ENCODE measurements at regions not wholly inside any gene's neighbourhood (a gene's known extent, or its start where the extent isn't known, plus 50 kb on each side); places are given as distances from the start of the nearest gene placed in this dataset.
A peak's percentile ranks its signal among the peaks of the same experiment; 100 is the strongest.
"Not testable (repeated sequence)": the region's sequence is repeated elsewhere in the genome, so short reads cannot be mapped to it uniquely, and the experiment has no call there.

DNA sequence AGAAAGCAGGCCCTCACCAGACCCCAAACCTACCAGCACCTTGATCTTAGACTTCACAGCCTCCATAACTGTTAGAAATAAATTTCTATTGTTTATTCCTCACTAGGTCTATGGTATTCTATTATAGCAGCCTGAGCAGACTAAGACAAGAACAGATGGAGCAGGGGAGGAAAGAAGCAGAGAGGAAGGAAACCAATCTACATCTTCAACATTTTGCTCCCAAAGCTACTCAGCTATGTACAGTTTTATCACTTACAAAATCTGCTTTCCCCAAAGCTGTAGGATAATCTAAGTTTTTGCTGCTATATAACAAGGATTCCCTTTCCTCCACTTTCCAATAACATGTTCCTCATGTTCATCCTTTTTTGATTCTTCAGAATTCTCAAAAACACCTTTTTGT lies 274.4 kb upstream of the CHAC2 start:
- DNase-seq (ENCODE audit: low read depth) = no peak

DNA sequence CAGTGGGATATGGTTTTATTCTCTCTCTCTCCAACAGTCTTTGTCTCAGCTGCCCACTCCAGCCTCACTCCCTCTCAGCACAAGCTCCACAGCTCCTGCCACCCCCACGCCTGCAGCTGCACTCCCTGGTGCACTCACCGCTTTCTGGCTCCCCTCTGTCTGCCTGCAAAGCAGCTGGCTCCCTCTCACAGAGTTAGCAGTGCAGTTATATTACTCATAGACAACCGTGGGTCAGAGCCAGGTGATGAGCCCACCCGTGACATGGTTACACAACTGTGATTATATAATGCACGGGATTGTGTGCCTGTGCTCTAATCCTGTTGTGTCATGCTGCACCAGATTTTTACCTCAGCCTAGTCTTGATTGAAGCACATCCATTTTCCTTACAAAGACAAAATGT lies 276.9 kb upstream of the CHAC2 start:
- peak; percentile 17 for DNase-seq (ENCODE audit: low read depth)

DNA sequence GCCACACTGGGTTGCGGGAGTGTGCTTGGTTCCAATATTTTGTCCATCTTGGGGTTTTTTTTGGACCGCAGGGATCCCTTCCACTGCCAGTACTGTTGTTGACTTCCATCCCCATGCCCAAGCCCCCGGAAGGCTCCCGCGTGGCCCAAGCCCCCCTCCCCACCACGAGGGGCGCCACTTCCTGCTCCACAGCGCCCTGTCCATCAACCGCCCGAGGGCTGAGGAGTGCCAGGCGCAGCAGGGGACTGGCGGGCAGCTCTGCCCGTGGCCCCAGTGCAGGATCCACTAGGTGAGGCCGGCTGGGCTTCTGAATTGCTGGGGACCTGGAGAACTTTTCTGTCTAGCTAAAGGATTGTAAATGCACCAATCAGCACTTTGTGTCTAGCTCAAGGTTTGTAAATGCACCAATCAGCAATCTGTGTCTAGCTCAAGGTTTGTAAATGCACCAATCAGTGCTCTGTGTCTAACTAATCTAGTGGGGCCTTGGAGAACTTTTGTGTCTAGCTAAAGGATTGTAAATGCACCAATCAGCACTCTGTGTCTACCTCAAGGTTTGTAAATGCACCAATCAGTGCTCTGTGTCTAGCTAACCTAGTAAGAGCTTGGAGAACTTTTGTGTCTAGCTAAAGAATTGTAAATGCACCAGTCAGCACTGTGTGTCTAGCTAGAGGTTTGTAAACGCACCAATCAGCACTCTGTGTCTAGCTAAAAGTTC lies 281.3 kb upstream of the CHAC2 start:
- not testable (repeated sequence) for DNase-seq (ENCODE audit: low read depth)

DNA sequence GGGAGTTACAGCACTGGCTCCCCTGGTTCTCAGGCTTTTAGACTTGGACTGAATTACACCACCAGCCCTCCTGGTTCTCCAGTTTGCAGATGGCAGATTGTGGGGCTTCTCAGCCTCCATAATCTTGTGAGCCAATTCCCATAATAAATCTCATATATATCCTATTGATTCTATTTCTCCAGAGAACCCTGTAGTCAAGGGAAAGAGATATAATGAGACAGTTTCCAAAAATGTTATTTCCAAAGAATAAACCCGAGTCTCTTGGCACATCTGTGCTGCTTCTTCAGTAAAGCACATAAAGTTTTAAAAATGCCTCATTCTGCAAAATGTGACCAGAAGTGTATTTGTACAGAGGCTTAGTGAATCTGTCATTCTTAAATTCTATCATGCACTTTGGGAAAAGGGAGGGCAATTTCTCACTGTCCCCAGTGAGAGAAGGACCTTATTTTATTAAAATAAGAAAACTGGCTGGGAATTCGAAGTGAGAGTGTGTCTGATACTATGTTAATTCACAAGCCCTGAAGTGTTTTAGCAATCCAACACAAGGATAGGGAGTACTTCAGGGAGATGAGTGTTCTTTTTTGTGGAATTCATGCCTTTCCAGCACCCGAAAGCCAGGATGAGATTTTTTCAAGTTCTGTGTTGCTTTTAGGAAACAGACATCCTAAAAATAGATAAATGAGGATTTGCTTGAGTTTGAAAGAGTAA lies 282.4 kb upstream of the CHAC2 start:
- no peak for DNase-seq (ENCODE audit: low read depth)

DNA sequence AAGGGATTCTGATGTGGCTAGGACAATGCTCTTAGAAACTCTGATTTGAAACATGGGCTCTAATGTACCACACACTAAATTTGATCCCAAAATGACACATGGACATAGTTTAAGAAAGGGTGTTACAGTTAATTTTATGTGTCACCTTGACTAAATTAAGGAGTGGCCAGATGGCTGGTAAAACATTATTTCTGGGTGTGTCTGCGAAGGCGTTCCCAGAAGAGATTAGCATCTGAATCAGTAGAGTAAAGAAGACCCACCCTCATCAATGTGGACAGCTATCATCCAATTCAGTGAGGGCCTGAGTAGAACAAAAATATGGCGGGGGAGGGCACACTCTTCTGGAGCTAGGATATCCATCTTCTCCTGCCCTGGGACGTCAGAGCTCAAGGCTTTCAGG lies 283.1 kb upstream of the CHAC2 start:
- no peak for DNase-seq (ENCODE audit: low read depth)

DNA sequence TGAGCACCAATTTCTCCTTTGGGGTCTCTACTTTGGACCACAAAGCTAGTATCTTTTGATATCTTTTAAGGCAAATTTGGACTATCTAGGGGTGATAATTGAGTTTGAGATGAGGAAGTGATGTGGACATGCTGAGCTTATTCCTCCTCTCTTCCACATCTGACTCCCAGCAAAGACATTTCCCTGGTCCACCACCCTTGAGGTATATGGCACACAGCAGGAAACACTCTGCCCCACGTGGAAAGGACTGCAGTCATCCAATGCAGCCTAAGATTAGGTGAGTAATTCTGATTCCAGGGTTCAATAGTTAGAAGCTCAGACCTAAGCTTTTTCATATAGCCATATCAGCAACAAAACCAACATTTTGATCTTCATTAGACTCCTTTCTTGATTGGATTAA lies 290.1 kb upstream of the CHAC2 start:
- DNase-seq (ENCODE audit: low read depth) = no peak

DNA sequence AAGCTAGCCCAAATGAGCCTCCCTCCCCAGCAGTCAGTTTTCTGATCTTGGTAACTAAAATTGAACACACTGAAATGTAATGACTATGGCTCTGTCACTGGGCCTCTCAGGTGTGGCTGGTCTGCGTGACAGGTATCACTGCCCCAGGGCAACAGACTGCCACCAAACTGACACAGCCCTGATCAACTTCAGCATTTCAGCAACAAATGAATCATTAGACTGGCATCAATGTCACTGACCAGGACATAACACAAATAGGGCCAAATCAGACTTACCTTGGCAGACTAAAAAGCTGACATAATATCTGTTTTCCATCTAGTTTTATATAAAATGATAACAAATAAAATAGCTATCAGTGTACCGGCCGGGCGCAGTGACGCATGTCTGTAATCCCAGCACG lies 290.8 kb upstream of the CHAC2 start:
- DNase-seq (ENCODE audit: low read depth) = peak; percentile 16

DNA sequence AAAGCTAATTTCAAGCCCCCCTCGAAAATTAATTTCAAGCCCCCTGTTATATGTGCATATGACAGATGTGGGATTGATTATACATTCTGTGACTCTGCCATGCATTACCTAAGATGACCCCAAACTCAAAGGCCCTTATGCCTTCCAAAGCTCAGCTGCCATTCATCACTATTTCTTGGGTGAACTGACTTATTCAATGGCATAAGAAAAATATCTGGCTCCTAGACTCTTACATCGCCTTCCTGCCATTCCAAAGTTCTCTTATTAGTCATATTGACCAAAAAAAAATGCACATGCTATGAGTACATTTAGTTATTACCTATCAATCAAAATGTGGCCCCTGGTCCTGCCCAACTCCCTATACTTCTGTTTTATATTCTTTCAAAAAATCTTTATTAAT lies 291.8 kb upstream of the CHAC2 start:
- peak; percentile 14 for DNase-seq (ENCODE audit: low read depth)

DNA sequence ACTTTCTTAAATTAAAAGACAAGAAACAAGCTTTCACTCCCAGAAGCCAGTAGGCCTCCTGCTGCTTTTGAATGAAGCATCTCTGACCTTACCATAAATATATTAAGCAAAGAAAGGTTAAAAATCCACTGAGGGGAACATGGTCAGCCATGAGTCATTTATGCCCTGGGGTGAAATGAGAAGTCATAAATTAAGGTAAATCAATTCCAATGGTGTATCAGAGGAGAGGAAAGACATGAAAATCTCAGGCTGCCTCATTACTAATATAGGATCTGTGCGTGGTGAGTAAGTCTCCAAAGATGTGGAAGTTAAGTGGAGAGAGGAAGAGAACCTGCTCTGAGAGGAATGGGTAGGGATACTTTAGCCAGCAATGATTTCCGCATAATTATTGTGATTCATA lies 292.3 kb upstream of the CHAC2 start:
- peak; percentile 93 for DNase-seq (ENCODE audit: low read depth)

DNA sequence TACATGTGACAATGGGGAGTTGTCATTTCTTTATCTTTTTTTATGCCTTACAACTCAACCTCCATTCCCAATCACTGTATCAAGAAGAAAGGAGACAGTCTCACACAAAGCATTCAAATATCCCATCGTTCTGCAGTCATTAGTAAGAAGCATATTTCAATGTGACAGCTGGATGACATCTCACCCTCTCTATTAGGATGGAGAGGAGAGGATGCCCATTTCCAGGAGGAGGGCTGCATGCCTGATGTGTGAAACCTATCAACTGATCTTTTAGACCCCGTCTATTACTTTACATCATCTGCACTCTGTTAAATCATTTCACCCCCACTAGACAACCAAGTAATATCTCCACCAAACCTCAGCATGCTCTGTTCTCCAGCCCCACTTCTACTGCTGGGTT lies 292.7 kb upstream of the CHAC2 start:
- DNase-seq (ENCODE audit: low read depth) = no peak

DNA sequence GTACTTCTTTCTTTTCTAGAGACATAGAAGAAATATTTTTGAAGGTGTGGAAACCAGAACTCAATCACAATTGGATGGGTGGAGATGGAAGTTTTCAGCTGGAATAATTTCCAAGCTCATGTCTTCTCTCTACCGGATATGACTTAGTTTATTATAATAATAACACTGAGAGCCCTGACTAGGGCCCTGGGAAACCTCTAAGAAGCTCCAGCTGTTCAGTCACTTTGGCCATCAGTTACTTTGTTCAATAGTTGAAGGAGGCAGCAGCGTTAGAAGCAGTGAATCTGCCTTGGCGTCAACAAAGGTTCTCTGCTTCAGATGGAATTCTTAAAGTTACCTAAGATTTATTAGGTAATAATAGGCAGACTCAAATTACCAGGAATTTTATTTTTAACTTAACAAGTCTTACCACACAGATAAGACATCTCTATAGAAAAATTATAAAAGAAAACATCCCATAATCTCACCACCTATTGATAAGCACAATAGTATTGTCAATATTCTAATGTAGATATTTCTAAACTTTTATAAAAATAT lies 293.8 kb upstream of the CHAC2 start:
- no peak for DNase-seq (ENCODE audit: low read depth)

DNA sequence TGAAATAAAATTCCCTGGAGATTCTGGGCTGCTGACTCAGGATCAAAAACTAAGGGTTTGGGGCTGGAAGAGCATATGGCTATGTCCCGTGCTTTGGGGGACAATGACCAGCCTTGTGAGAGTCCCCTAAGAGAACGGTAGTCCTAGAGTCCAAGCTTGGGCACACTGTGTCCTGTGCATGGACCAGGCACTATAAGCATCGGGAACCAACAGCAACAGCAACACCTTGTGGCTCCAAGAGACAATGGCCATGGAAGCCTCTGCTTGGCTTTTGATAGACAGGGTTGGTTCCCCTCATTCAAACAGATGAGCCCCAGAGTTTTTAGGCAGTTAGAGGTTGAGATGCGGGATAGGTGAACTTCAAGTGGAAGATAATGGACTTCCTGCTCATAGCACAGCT lies 294.4 kb upstream of the CHAC2 start:
- DNase-seq (ENCODE audit: low read depth) = no peak

DNA sequence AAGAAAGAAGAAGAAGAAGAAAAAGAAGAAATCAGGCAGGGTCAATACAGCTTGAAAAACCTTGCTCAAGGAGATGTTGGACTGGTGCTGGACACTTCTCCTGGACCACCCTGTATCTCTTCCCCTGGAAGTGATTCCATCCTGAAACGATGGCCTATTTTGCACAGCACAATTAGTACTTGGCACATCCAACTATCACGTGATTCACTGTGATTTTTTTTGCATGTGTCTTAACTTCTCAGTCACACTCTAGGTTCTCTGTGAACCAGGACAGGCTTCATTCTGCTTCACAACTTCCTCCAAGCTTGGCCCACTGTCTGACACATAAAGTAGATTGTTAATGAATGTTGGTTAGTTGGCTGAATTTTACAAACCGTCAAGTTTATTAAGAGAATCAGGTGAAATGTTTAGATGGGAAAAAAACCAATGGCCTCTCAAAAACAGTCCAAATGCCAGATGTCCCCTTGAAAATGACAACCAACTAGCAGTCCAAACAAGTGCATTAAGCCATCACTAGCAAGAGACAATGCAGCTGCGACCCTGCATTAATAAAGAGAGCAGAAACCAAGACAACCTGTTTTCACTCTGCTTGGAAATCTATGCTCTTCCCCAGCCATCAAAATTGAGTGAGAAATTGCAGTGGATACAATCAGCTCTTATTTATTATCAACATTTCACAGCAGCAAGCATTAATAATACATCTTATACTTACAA lies 300.0 kb upstream of the CHAC2 start:
- DNase-seq (ENCODE audit: low read depth) = no peak

DNA sequence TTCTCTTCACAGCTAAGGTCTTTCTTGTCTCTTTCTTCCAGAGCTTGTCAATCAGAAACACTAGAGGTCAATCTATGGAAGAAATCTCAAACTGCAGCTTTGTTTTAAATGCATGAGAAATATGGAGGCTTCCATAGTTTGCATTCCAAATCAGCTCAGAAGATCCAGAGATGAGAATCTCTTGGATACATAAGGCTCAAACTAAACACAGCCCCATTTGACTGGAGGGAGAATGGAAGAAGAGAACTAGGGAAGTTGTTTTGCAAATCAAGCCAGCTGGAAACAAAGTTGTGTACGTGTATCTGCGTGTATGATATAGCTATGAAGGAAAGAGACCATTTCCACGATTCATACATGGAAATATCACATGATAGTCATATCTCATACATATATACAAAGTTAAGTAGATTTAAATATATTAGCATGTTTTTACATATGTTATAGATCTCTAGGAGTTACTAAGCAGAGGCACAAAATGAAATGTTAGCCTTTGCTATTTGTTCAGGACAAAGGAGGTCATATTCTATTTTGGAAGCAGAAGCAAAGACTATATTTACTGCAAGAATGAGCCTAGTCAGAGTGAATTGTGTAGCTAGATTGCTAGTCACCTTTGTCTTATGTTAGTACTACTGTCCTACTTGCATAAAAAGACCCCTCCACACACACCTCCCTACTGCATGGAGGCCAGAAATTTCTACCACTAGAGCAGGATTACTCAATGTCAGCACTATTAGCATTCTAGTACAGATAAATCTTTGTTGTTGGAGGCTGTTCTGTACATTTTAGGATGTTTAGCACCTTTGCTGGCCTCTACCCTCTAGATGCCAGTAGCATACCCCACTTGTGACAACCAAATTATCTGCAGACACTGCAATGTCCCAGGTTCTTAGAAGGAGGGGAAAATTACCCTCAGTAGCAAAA lies 303.5 kb upstream of the CHAC2 start:
- no peak for DNase-seq (ENCODE audit: low read depth)

DNA sequence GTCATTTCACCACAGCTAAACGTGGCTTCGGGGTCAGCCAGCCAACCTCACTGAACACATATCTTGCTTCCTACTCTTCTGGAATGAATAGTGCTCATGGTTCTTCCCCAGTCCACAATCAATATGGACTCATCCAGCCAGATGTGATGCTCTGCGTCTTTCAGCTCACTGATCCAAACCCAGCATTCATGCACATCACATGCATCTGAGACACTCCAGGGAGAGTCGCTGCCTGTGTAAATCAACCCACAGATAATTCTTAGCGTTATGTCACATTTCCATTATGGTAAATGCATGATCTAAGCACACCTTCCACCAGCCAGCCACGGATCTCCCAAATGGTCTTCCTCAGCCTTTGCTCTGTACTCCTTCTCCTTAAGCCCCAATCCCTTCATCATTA lies 306.7 kb upstream of the CHAC2 start:
- DNase-seq (ENCODE audit: low read depth) = no peak

DNA sequence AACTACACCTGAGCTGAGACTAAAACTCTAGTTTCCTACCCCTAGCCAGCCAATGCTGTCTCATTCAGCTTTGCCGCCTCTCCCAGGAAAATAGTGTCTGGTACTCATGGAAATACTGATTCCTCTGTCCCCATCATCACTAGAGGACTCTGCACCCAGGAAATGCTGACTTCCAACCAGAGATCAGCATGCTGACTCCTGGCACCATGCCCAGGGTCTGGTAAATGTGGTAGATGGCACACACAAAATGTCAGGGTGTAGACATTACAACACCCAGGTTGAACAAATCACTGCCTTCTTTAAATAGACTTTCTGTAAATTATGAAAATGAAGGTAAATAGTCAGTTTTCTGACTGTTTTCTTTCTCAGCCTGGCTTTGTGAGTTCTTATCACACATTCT lies 307.3 kb upstream of the CHAC2 start:
- peak; percentile 60 for DNase-seq (ENCODE audit: low read depth)

DNA sequence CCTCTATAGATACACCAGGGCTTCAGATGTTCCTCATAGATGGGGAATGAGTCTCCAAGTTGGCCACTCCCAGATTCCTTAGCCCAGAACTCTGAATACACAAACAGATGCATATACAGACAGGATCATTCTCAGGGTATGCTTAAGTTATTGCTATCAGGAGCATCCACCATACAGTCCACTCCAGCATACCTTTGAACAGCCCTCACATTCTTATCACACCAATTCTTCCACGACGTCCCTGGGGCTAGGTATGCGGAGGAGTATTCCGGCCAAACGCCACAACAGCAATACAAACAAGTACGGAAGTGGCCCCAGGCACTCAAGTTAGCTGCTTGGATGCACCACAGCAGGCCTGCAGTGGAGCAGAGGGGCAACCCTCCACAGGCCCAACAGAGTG lies 312.5 kb upstream of the CHAC2 start:
- DNase-seq (ENCODE audit: low read depth) = peak; percentile 45

DNA sequence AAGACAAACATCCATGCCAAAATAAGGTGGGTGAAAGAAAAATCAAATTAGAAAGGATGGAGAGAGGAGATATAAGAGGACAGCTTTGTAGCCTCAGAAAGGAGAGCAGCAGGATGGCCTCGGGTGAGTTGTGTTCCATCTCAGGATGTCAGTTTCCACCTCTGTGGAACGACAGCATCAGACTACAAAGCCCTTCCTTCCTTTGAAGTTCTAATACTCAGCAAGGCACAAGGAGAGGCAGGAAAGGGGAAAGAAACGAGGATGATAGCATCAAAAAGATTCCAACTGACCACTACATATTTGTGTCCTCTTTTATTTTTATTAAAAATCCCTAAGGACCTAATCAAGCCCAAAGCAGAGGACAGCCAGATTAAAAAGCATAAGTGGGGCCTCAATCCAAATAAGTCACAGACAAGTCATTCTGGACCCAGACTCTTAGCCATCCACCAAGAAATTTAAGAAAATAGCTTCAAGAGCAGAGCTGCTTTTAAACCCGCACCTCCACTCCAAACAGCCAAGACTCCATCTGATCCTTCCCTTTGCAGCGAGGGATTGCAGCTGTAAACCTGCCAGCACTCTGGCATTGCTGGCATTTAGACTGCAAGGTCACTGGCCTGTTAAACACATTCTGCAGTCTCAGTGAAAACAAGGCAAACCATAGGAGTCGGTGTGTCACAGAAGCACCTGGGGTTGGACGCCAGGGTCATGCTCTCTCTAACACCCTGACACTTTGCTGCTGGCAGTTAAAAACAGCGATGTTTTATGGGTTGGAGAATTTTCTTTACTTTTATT lies 314.5 kb upstream of the CHAC2 start:
- DNase-seq (ENCODE audit: low read depth) = peak; percentile 42

DNA sequence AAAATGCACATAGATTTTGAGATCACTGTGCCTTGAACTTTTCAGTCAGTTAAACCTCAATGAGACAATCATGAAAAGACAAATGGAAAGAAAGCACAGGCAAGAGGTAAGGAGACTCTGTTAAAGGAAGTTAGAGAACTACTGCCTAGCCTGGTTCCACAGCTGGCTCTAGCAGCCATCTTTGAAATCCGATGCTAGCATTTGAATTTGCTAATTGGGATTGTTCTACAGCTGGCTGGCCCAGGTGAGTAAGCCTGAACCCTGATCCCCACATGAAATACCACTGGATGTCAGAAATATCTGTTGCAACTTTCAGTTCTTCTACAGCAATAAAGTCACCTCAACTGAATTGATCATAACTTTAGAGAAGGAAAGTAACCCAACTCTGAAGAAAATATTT lies 315.2 kb upstream of the CHAC2 start:
- no peak for DNase-seq (ENCODE audit: low read depth)

DNA sequence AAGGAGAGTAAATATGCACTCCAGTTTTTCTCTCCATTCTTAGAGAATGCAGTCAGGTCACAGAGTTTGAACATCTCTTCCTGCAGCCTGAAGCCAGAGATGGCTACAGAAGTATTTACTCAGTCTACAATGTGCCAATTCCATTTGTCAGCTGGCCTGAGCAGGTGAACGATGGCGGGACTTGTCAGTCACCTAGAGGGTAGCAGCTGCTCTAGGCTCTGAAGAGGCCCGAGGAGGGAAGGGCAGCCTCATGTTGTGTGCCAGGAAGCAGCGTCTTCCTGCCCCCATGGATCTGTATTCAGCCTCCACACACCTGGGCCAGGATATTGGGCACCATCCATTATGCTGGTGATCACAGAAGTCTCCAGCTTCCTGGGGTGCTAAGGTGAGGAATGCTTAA lies 316.7 kb upstream of the CHAC2 start:
- no peak for DNase-seq (ENCODE audit: low read depth)

DNA sequence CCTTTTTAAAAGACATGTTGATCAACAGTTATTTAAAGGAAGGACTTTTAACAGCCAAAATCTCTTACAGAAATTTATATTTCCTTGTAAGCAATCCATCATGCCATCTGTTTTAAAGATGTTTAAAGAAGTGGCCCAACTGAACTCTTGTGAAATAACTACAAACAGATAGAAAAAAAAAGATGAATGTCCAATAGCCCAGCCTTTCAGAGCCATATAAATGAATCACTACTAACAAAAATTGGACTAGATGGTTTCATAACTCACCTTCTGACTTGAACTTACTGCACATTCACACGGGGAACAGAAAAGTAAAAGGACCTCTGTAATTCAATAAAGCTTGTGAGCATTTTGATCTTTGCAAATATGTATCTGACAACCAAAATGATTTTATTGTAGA lies 319.0 kb upstream of the CHAC2 start:
- DNase-seq (ENCODE audit: low read depth) = no peak
